ENCODE measurements at regions not wholly inside any gene's neighbourhood (a gene's known extent, or its start where the extent isn't known, plus 50 kb on each side); places are given as distances from the start of the nearest gene placed in this dataset.
A peak's percentile ranks its signal among the peaks of the same experiment; 100 is the strongest.

DNA sequence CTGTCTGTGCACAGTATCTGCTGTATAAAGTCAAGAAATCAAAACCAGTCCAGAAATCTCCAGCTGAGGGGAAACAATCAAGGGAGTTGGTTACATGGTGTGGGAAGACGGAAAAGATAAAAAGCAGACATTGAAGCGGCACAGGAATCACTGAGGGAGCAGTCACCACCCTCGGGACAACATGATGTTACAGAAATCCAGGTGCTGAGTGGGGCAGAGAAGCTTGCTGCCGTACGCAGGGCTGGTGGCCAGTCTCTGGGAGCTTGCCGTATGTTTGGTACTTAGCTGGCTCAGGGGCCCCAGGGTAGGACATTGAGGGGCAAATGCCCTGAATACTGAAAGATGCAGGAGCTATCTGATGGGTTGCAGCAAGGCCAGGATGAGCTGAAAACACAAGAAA lies 237.9 kb downstream of the EDEM1 start:
- Histone ChIP-seq H3K27ac (no peak overlapping the region), H3K4me1 (peaks cover 16% of the 10 kb centered on the region), H3K36me3 (no peaks in the 10 kb centered on the region), H3K27me3 (no peaks in the 10 kb centered on the region), H3K9me3 (no peaks in the 10 kb centered on the region), H3K4me3 (no peak overlapping the region)
- TF ChIP-seq, protein P1, sequence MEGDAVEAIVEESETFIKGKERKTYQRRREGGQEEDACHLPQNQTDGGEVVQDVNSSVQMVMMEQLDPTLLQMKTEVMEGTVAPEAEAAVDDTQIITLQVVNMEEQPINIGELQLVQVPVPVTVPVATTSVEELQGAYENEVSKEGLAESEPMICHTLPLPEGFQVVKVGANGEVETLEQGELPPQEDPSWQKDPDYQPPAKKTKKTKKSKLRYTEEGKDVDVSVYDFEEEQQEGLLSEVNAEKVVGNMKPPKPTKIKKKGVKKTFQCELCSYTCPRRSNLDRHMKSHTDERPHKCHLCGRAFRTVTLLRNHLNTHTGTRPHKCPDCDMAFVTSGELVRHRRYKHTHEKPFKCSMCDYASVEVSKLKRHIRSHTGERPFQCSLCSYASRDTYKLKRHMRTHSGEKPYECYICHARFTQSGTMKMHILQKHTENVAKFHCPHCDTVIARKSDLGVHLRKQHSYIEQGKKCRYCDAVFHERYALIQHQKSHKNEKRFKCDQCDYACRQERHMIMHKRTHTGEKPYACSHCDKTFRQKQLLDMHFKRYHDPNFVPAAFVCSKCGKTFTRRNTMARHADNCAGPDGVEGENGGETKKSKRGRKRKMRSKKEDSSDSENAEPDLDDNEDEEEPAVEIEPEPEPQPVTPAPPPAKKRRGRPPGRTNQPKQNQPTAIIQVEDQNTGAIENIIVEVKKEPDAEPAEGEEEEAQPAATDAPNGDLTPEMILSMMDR (IDR thresholded peaks at IDR 0.05), result no peak
- TF ChIP-seq POLR2AphosphoS5 (IDR thresholded peaks at IDR 0.05) (no peak), EP300 (IDR thresholded peaks at IDR 0.05) (no peak), POLR2A (IDR thresholded peaks at IDR 0.05) (no peak)
- WGBS, result 87% methylated on average over 6 of the region's 6 CpGs
- DNase-seq (ENCODE audit: low spot score in 2 of 2), result no peak

DNA sequence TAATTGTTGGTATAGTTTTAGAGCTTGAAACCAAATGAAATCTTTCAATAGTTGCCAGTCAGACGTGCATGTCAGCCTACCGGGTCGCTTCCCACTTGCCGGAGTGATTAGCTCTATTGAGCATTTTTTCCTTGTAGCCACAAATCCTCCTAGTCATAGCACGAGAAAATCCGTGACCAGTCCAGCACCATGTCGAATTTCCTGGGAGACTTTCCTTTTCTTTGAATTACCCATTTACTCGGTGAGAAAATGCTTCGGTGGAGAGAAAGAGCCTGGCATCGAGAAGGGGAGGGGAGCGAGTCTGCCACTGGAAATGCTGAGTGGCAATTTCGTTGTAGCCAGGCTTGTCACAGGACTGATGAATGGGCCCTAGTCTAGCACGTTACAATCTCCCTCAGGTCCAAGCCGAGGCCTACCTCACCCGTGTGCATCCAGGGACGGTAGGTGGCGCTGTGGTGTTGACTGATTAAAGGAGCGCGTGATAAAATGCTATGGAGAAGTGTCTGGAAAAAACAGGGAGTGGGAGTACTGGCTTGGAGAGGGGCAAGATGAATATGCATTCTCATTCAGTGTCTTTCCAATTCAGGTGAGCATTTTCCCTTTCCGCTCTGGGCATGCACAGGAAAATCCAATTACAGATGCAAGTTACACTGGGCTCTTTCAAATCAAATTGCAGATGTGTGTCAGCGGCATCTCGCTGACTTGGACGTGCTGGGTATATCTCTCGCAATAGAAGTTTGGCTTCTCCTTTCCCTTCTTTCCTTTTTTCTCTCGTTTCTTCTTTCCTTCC lies 238.8 kb downstream of the EDEM1 start:
- no peaks in the 10 kb centered on the region for H3K36me3 ChIP-seq
- no peaks in the 10 kb centered on the region for H3K27me3 ChIP-seq
- no peak for TF ChIP-seq POLR2A (IDR thresholded peaks at IDR 0.05)
- TF ChIP-seq, protein P1 (IDR thresholded peaks at IDR 0.05), result peak; percentile 45 to 75
- WGBS, result 44% methylated on average over 25 of the region's 25 CpGs
- no peak overlapping the region for H3K27ac ChIP-seq
- DNase-seq (ENCODE audit: low spot score in 2 of 2), result peak; percentile 74 to 86
- H3K9me3 ChIP-seq, result no peaks in the 10 kb centered on the region
- H3K4me3 ChIP-seq, result no peak overlapping the region
- H3K4me1 ChIP-seq, result peaks cover 16% of the 10 kb centered on the region

DNA sequence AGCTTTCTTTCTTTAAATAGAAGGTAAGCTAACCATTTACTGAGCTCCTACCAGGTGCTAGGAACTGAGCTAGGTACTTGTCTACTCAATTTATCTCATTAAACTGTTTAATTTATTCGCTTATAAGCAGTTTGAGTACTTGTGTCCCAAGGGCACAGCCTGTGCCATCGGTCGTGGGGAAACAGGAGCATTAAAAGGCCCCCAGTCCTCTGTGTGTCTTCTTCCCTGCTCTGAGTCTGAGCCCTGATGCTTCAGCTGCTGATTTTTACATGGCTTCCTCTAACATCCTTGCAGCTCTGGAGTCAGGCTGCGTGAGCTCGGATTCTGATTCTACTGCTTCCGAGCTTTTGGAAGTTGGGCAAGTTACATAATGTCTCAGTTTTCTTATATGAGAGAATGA lies 239.5 kb downstream of the EDEM1 start:
- no peak overlapping the region for H3K27ac ChIP-seq
- no peak for DNase-seq (ENCODE audit: low spot score in 2 of 2)
- H3K4me1 ChIP-seq, result peaks cover 16% of the 10 kb centered on the region
- no peaks in the 10 kb centered on the region for H3K36me3 ChIP-seq
- no peaks in the 10 kb centered on the region for H3K9me3 ChIP-seq
- TF ChIP-seq, protein P1 (IDR thresholded peaks at IDR 0.05), result no peak
- no peak for TF ChIP-seq POLR2A (IDR thresholded peaks at IDR 0.05)
- TF ChIP-seq EP300 (IDR thresholded peaks at IDR 0.05), result no peak
- TF ChIP-seq POLR2AphosphoS5 (IDR thresholded peaks at IDR 0.05), result no peak
- no peaks in the 10 kb centered on the region for H3K27me3 ChIP-seq
- WGBS, result 88% methylated on average over 6 of the region's 6 CpGs
- H3K4me3 ChIP-seq, result no peak overlapping the region

DNA sequence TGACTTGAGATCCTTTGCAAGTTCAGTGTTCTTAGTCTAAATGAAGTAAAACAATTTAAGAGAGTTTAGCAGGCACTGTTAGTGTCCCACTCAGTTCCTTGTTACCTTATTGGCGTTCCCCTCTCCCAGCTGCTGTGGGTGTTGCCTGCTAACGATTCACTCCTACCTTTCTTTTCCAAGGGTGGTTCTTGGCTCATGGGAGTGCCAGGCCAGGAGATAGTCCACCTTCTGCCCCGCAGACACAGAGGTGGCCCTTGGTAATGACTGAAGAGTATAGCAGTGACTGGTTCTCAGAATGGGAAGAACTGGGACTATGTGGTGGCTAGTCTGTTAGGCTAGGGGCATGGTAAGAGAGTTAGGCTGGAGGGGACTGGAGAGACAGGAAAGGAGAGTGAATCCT lies 240.4 kb downstream of the EDEM1 start:
- Histone ChIP-seq H3K4me1 (peaks cover 14% of the 10 kb centered on the region), H3K4me3 (no peak overlapping the region), H3K36me3 (no peaks in the 10 kb centered on the region), H3K9me3 (no peaks in the 10 kb centered on the region), H3K27ac (no peak overlapping the region), H3K27me3 (no peaks in the 10 kb centered on the region)
- DNase-seq (ENCODE audit: low spot score in 2 of 2), result no peak
- no peak for TF ChIP-seq POLR2AphosphoS5 (IDR thresholded peaks at IDR 0.05)
- TF ChIP-seq EP300 (IDR thresholded peaks at IDR 0.05), result no peak
- TF ChIP-seq POLR2A (IDR thresholded peaks at IDR 0.05), result no peak
- TF ChIP-seq, protein P1 (IDR thresholded peaks at IDR 0.05), result no peak
- 88% methylated on average over 3 of the region's 3 CpGs for WGBS

DNA sequence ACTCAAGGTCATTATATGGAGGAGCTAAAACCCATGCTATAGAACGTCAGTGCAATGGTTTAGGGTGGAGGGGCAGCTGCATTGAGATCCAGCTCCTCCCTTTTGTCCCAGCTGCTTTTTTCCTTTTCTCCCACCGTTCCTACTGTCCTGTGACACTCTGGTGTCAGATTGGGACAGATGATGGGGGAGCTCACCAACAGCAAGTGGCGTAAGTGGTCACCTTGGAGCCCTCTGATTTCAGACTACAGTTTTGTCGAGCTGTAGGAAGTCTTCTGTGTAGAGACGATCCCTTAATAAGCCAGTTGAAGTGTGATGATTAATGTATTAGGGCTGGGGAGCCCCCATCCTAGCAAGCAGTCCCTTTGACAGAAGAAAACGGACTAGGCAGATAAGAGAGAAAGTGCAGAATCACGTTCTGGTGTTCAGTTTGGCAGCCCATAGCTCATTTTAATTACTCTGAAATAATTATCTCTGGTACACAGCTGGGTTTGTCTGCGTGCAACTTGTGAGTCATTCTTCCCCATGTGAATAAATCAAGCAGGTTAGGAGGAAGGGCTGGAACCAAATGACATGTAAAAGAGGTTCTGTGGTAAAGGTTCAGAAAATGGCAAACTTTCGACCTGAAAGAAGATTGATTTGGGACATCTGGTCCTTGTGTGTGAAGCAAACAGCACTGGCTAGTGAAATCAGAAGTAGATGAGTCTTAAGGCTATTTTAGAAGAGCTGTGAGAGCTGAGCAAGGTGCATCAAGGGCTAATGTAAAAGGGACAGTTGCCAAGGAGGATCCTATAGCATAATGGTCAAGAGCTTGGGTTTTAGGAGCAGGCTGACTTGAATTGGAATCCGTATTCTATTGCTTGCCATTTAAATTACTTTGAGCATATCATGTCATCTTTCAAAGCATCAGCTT lies 241.4 kb downstream of the EDEM1 start:
- no peaks in the 10 kb centered on the region for H3K9me3 ChIP-seq
- peaks cover 4% of the 10 kb centered on the region for H3K4me1 ChIP-seq
- H3K36me3 ChIP-seq, result no peaks in the 10 kb centered on the region
- no peaks in the 10 kb centered on the region for H3K27me3 ChIP-seq
- no peak for TF ChIP-seq EP300 (IDR thresholded peaks at IDR 0.05)
- no peak for TF ChIP-seq POLR2AphosphoS5 (IDR thresholded peaks at IDR 0.05)
- no peak for TF ChIP-seq POLR2A (IDR thresholded peaks at IDR 0.05)
- TF ChIP-seq, protein P1 (IDR thresholded peaks at IDR 0.05), result no peak
- 23% methylated on average over 10 of the region's 10 CpGs for WGBS
- DNase-seq (ENCODE audit: low spot score in 2 of 2), result no peak
- no peak overlapping the region for H3K27ac ChIP-seq
- no peak overlapping the region for H3K4me3 ChIP-seq
